DOHH2 (cell line): ENCODE measurements at regions not wholly inside any gene's neighbourhood (a gene's known extent, or its start where the extent isn't known, plus 50 kb on each side); places are given as distances from the start of the nearest gene placed in this dataset.
A peak's percentile ranks its signal among the peaks of the same experiment; 100 is the strongest.

Source experiments
- H3F3A ChIP-seq: fragments of 200-600 bp; sonication (generic), shearing (Covaris generic); 2 replicates; pipeline ENCODE4 v1.6.0; 2016; ENCODE audit warnings: antibody characterized with exemption, mild to moderate bottlenecking; ENCODE audit not compliant: control insufficient read depth, insufficient read depth
- H3K27ac ChIP-seq: fragments of 200-600 bp; sonication (generic); 2 replicates; pipeline ENCODE4 v1.5.1; 2014; ENCODE audit warnings: low read depth, mild to moderate bottlenecking, low read length, moderate library complexity
- H3K27me3 ChIP-seq: fragments of 200-600 bp; sonication (generic); 2 replicates; pipeline ENCODE4 v1.6.1; 2014; ENCODE audit warnings: mild to moderate bottlenecking, low read length, mixed read lengths; ENCODE audit not compliant: control insufficient read depth
- H3K36me3 ChIP-seq: fragments of 200-600 bp; sonication (generic); 2 replicates; pipeline ENCODE4 v1.6.1; 2014; ENCODE audit warnings: mild to moderate bottlenecking, low read length, moderate library complexity, mixed read lengths; ENCODE audit not compliant: control insufficient read depth
- H3K4me1 ChIP-seq: fragments of 200-600 bp; sonication (generic); 2 replicates; pipeline ENCODE4 v1.6.1; 2014; ENCODE audit warnings: mild to moderate bottlenecking, low read length, mixed read lengths; ENCODE audit not compliant: control insufficient read depth
- H3K4me2 ChIP-seq: fragments of 200-600 bp; sonication (generic); 2 replicates; pipeline ENCODE4 v1.6.0; 2014; ENCODE audit warnings: mild to moderate bottlenecking, low read length, moderate library complexity
- H3K4me3 ChIP-seq: fragments of 200-600 bp; sonication (generic); 2 replicates; pipeline ENCODE4 v1.5.1; 2014; ENCODE audit warnings: mild to moderate bottlenecking, low read length, mixed read lengths
- H3K79me2 ChIP-seq: fragments of 200-600 bp; sonication (generic); 2 replicates; pipeline ENCODE4 v1.6.1; 2014; ENCODE audit warnings: mild to moderate bottlenecking, low read length, mixed read lengths; ENCODE audit not compliant: control insufficient read depth
- H3K9me2 ChIP-seq: fragments of 200-600 bp; sonication (generic); replicated peaks from 2 replicates; pipeline ENCODE4 v1.6.1; 2014; ENCODE audit warnings: mild to moderate bottlenecking, low read length, mixed read lengths; ENCODE audit not compliant: control insufficient read depth
- H3K9me3 ChIP-seq: fragments of 200-600 bp; sonication (generic); 2 replicates; pipeline ENCODE4 v1.6.1; 2014; ENCODE audit warnings: antibody characterized with exemption, low read length, mixed read lengths; ENCODE audit not compliant: control insufficient read depth, insufficient read depth
- H4K20me1 ChIP-seq: fragments of 200-600 bp; sonication (generic); 2 replicates; pipeline ENCODE4 v1.6.0; 2014; ENCODE audit warnings: low read depth, mild to moderate bottlenecking, antibody characterized with exemption, low read length, moderate library complexity; ENCODE audit not compliant: control insufficient read depth, insufficient read depth
- EZH2phosphoT487 ChIP-seq: fragments of 200-600 bp; sonication (generic); IDR thresholded peaks from 2 replicates; pipeline ENCODE4 v1.6.1; 2017; ENCODE audit warnings: borderline replicate concordance, mild to moderate bottlenecking, antibody characterized with exemption, low read length, moderate library complexity, mixed read lengths
- TF ChIP-seq, protein P1 (sequence below): fragments of 200-600 bp; sonication (generic); IDR thresholded peaks from one replicate; pipeline ENCODE4 v1.5.1; 2014; ENCODE audit warnings: antibody characterized with exemption, mild to moderate bottlenecking, low read depth, low read length; ENCODE audit not compliant: poor library complexity, severe bottlenecking

GRCh38 chr10:94279835-94280709 is 82.7 kb downstream of the NOC3L start:
- Histone ChIP-seq H3K4me3 (no peak overlapping the region), H3F3A (no peaks in the 10 kb centered on the region), H3K36me3 (no peaks in the 10 kb centered on the region), H3K27ac (no peak overlapping the region), H4K20me1 (no peaks in the 10 kb centered on the region), H3K9me2 (no peaks in the 10 kb centered on the region), H3K4me2 (no peak overlapping the region), H3K4me1 (no peaks in the 10 kb centered on the region), H3K9me3 (no peaks in the 10 kb centered on the region), H3K27me3 (peaks cover 21% of the 10 kb centered on the region), H3K79me2 (no peaks in the 10 kb centered on the region)
- no peak for TF ChIP-seq EZH2phosphoT487
- TF ChIP-seq, protein P1, sequence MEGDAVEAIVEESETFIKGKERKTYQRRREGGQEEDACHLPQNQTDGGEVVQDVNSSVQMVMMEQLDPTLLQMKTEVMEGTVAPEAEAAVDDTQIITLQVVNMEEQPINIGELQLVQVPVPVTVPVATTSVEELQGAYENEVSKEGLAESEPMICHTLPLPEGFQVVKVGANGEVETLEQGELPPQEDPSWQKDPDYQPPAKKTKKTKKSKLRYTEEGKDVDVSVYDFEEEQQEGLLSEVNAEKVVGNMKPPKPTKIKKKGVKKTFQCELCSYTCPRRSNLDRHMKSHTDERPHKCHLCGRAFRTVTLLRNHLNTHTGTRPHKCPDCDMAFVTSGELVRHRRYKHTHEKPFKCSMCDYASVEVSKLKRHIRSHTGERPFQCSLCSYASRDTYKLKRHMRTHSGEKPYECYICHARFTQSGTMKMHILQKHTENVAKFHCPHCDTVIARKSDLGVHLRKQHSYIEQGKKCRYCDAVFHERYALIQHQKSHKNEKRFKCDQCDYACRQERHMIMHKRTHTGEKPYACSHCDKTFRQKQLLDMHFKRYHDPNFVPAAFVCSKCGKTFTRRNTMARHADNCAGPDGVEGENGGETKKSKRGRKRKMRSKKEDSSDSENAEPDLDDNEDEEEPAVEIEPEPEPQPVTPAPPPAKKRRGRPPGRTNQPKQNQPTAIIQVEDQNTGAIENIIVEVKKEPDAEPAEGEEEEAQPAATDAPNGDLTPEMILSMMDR, result peak; percentile 96

- Histone ChIP-seq H3F3A (no peaks in the 10 kb centered on the region), H3K9me3 (no peaks in the 10 kb centered on the region), H3K4me2 (no peak overlapping the region), H4K20me1 (no peaks in the 10 kb centered on the region), H3K27ac (no peak overlapping the region), H3K36me3 (no peaks in the 10 kb centered on the region), H3K4me3 (no peak overlapping the region), H3K4me1 (no peaks in the 10 kb centered on the region), H3K79me2 (no peaks in the 10 kb centered on the region), H3K9me2 (no peaks in the 10 kb centered on the region), H3K27me3 (peaks cover 26% of the 10 kb centered on the region)
- TF ChIP-seq EZH2phosphoT487, result no peak
- TF ChIP-seq, protein P1, result no peak
These were observed 81.1 kb downstream of the NOC3L start for GRCh38 chr10:94281654-94282053.

- no peak overlapping the region for H3K4me3 ChIP-seq
- H3K4me1 ChIP-seq, result no peaks in the 10 kb centered on the region
- TF ChIP-seq EZH2phosphoT487, result no peak
- TF ChIP-seq, protein P1, result no peak
- no peak overlapping the region for H3K4me2 ChIP-seq
- H3K9me2 ChIP-seq, result no peaks in the 10 kb centered on the region
- peaks cover 26% of the 10 kb centered on the region for H3K27me3 ChIP-seq
- no peaks in the 10 kb centered on the region for H4K20me1 ChIP-seq
- no peaks in the 10 kb centered on the region for H3K36me3 ChIP-seq
- H3K9me3 ChIP-seq, result no peaks in the 10 kb centered on the region
- no peaks in the 10 kb centered on the region for H3K79me2 ChIP-seq
- H3F3A ChIP-seq, result no peaks in the 10 kb centered on the region
- H3K27ac ChIP-seq, result no peak overlapping the region
These were observed 80.4 kb downstream of the NOC3L start for GRCh38 chr10:94282369-94282768.
